HG02623 (cell line): ENCODE measurements at regions not wholly inside any gene's neighbourhood (a gene's known extent, or its start where the extent isn't known, plus 50 kb on each side); places are given as distances from the start of the nearest gene placed in this dataset.
"Not testable (repeated sequence)": the region's sequence is repeated elsewhere in the genome, so short reads cannot be mapped to it uniquely, and the experiment has no call there.

ENCODE experiments used
- ATAC-seq: cut with Tn5 transposase; IDR thresholded peaks from one replicate; pipeline ENCODE4 v1.9.1; 2021; ENCODE audit warnings: moderate library complexity; ENCODE audit not compliant: unreplicated experiment

DNA sequence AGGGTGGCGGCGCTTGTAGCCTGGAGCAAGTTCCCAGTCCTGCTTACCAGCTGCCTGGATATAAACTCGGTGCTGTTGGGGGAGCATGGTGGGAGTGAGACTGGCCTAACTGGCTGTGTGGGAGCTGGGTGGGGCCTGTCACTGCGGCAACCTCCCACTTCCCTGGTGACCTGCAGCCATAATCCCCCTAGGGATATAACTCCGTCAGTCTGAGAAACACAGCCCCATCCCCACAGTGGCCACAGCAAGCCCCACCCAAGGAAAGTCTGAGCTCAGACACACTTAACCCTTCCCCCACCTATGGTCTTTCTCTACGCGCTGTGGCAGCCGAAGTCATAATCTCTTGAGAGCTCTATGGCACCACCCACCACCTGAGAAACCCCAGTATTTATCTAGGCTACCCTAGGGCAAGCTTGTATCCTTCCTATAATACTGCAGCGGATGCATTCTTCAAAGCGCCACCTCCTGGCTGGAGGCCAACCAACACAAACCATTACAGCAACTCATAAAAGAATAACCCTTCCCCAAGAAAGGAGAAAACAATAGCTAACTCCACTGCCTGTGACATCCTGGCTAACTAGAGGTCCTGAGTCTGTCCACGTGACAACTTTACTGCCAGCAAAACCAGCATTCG lies 57.4 kb downstream of the ZNF648 start:
- no peak for ATAC-seq

DNA sequence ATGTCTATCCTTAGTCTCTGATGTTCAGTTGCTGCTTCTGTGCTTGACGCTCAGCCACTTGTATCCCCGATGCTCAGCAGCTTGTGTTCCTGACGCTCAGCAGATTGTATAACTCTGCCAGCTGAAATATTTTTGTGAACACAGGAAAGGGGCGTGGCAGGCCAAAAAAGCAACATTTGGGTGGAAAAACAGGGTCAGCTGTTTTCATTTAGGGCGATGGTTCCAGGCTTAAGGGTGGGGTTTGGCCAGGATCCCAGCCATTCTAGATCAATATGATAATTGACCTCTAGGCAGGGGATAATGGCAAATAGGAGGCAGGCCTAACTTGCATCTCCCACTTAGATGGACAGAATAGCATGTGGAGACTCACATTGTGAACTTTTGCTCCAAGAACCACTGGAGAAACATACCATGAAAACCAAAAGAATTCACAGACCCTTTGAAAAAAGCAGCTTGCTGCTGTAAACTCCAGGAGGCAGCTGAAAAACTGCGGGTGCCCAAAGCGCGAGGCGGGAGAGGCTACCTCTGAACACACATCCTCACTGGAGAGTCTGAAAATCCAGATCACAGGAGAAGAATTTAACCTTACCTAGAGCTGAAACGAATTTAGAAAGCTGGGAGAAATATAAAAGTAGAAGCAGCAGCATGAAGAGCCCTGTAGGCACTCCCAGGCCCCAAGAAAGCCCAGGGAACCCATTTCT lies 58.3 kb downstream of the ZNF648 start:
- ATAC-seq: no peak

DNA sequence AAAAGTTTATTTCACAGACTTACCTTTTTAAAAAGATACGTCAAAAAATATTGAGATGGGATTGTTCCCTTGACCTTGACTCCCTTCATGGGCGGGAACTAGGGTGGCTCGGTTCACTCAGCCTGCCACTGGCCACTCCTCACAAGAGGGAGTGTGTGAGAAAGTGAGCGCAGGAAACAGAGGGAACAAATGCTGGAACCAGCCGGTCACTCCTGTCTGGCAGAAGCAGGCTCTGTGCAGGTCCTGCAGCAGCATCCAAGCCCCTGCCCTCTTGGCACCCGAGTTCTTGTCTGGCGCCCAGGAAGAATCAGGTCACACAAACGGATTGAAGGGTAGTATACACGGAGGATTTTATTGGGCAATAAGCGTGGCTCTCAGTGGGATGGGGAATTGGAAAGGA lies 58.9 kb downstream of the ZNF648 start:
- no peak for ATAC-seq

GRCh38 chr1:181998858-181999257 lies 62.7 kb downstream of the ZNF648 start:
- no peak for ATAC-seq

DNA sequence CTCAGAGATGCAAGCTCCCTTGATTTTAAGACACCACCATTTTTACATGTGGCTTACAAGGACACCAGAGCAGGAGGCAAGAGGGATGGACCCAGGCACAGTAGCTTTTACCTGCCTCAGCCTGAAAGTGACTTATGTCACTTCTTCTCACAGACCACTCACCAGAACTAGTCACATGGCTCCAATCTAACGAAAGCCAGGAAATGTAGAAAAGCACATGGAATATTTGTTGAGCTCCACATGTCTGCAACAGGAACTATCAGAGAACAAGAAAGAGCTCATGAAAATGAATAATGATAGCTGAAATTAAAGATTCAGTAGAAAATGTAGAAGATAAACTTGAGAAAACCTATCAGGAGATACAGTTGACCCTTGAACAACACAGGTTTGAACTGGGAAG lies 69.4 kb downstream of the ZNF648 start:
- no peak for ATAC-seq

GRCh38 chr1:181990728-181991127 lies 70.8 kb downstream of the ZNF648 start:
- ATAC-seq: no peak

- ATAC-seq: no peak
Observed at GRCh38 chr1:181989261-181989920, 72.1 kb downstream of the ZNF648 start.

GRCh38 chr1:181987996-181988395 lies 73.5 kb downstream of the ZNF648 start:
- no peak for ATAC-seq

DNA sequence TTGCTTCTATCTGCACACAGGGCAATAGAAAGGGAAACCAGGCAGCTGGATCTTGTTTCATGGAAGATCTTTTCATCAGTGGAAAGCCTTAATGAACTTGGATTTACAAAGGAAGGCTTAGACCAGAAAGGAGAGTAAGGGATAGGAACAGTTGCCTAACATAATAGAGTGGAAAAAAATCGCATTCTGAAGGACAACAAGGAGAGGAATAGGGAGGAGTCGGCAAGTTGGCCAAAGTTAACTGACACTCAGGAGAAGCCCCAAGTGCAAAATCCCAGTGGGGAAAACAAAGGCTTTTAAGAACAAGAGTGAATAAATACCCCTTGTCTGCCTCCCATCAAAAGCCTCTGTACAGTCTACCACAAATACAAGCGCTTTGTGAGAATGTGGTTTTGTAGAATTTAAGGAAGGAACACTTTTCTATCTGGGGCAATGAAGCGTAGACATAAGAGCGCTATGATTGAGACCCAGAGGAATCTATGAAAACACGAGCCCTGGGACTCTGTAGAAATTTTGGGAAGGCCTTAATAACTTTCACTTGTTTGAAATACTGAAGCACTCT lies 74.1 kb downstream of the ZNF648 start:
- ATAC-seq: no peak

DNA sequence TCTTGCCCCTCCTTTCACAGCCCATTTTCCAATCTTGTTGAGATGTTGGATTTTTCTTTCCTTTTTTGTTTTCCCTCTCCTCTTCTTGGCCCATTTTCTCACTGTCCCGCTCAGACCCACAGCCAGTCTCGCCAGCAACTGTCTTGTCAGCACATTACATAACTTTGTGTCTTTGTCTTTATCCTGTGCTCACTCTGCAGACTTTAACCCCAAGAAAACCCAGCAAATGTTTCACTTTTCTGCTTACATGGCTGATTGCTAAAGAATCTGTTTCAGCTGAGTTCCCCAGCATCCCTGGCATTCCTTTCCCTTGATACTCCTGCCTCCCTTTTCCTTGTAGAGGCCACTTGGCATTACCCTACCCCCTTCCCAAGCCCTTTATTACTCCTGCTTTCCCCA lies 74.6 kb downstream of the ZNF648 start:
- ATAC-seq: no peak

- no peak for ATAC-seq
Observed at GRCh38 chr1:181985936-181986906, 75.3 kb downstream of the ZNF648 start.

- ATAC-seq: no peak
Observed at GRCh38 chr1:181985281-181985680, 76.2 kb downstream of the ZNF648 start.

GRCh38 chr1:181984006-181984405 lies 77.5 kb downstream of the ZNF648 start:
- ATAC-seq: no peak

- ATAC-seq: no peak
Observed at GRCh38 chr1:181981821-181982220, 79.7 kb downstream of the ZNF648 start.

- ATAC-seq: no peak
Observed at GRCh38 chr1:181972256-181972655, 89.3 kb downstream of the ZNF648 start.

DNA sequence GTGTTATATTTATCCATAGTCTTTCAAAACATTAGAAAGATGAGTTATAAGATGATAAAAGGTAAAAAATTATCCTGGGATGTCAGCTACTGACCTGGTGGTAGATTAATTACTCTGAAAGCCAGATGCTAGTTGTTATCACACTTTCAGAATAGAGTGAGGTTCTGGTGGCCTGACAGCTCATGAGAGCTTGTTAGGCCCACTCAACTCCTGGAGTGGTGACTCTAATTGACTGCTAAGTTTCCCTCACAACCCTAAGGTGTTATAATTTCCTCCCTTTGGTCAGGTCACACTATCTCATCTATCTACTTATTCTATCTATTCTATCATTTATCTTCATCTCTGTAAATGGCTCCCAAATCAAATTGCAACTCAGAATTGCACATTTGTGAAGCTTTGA lies 90.1 kb downstream of the ZNF648 start:
- no peak for ATAC-seq

DNA sequence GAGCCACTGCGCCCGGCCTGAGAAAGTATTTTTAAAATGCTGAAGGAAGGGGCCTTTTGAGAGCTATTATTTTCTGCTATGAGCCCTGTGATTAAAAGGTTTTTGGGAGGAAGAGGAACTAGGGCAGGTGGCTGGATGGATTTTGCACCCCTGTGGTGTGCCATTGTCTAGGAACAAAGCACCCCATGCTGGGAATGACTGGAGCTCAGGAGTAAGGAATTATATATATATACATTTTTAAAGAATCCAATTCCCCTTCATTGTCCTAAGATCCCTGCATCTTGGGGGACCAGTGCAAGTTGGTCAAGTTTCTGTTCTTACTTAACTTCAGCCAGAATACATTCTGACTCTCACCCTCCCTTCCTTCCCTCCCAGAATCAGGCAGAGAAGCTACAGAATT lies 91.6 kb downstream of the ZNF648 start:
- ATAC-seq: no peak

GRCh38 chr1:181954696-181955095 lies 106.8 kb downstream of the ZNF648 start:
- ATAC-seq: not testable (repeated sequence)

DNA sequence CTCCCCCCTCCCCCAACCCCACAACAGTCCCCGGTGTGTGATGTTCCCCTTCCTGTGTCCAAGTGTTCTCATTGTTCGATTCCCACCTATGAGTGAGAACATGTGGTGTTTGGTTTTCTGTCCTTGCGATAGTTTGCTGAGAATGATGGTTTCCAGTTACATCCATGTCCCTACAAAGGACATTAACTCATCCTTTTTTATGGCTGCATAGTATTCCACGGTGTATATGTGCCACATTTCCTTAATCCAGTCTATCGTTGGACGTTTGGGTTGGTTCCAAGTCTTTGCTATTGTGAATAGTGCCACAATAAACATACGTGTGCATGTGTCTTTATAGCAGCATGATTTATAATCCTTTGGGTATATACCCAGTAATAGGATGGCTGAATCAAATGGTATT lies 107.3 kb downstream of the ZNF648 start:
- ATAC-seq: not testable (repeated sequence)

GRCh38 chr1:181953596-181953995 lies 107.9 kb downstream of the ZNF648 start:
- ATAC-seq: no peak

DNA sequence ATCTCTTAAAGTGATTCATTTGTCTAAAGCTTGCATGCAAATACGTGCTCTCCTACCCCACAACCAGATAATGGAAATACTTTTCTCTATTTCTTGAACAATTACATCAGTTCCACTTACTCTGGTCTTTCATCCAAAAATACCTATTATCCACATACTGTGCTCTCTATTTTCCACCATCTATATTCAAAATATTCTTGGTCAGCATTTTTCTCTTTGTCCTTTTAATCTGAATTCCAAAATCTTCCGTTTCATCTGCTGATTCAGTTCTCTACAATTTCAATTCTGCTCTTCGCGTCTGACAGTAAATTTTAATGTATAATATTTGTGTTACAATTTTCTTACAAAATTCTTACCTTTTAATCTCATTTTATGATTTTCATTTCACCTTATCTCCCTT lies 110.3 kb downstream of the ZNF648 start:
- ATAC-seq: no peak
